Hematopoietic multipotent progenitor cell (in vitro differentiated cells): ENCODE measurements at regions not wholly inside any gene's neighbourhood (a gene's known extent, or its start where the extent isn't known, plus 50 kb on each side); places are given as distances from the start of the nearest gene placed in this dataset.

Experiments used
- DNase-seq, 3 donors: peaks; one replicate each; pipeline ENCODE4 v3.0.0-alpha.2; 2011 to 2015; ENCODE audit warnings: low read depth in 2 of 3, low spot score in 2 of 3

GRCh38 chr12:124419292-124420040 lies 124.6 kb downstream of the RFLNA start:
- no peak for DNase-seq

- DNase-seq, result no peak
Observed at GRCh38 chr12:124418791-124419190, 123.9 kb downstream of the RFLNA start.

GRCh38 chr12:124418156-124418555 lies 123.3 kb downstream of the RFLNA start:
- no peak for DNase-seq

- no peak for DNase-seq
Observed at GRCh38 chr12:124416516-124417395, 121.9 kb downstream of the RFLNA start.

GRCh38 chr12:124415064-124415463 lies 120.2 kb downstream of the RFLNA start:
- no peak for DNase-seq

- no peak for DNase-seq
Observed at GRCh38 chr12:124413915-124414314, 119.0 kb downstream of the RFLNA start.

GRCh38 chr12:124413401-124413800 lies 118.5 kb downstream of the RFLNA start:
- no peak for DNase-seq

- no peak for DNase-seq
Observed at GRCh38 chr12:124412646-124413015, 117.7 kb downstream of the RFLNA start.

GRCh38 chr12:124411953-124412645 lies 117.2 kb downstream of the RFLNA start:
- no peak for DNase-seq

- DNase-seq, result no peak
Observed at GRCh38 chr12:124411281-124411878, 116.5 kb downstream of the RFLNA start.

- DNase-seq, result no peak
Observed at GRCh38 chr12:124410354-124411175, 115.7 kb downstream of the RFLNA start.

- no peak for DNase-seq
Observed at GRCh38 chr12:124408822-124409517, 114.1 kb downstream of the RFLNA start.

GRCh38 chr12:124407074-124407473 lies 112.2 kb downstream of the RFLNA start:
- DNase-seq, result no peak

GRCh38 chr12:124406043-124406442 lies 111.2 kb downstream of the RFLNA start:
- no peak for DNase-seq

- DNase-seq, result no peak
Observed at GRCh38 chr12:124405592-124405991, 110.7 kb downstream of the RFLNA start.

- no peak for DNase-seq
Observed at GRCh38 chr12:124405151-124405550, 110.3 kb downstream of the RFLNA start.

- no peak for DNase-seq
Observed at GRCh38 chr12:124404162-124404784, 109.4 kb downstream of the RFLNA start.

- no peak for DNase-seq
Observed at GRCh38 chr12:124403273-124403672, 108.4 kb downstream of the RFLNA start.
